ENCODE measurements at regions not wholly inside any gene's neighbourhood (a gene's known extent, or its start where the extent isn't known, plus 50 kb on each side); places are given as distances from the start of the nearest gene placed in this dataset.

DNA sequence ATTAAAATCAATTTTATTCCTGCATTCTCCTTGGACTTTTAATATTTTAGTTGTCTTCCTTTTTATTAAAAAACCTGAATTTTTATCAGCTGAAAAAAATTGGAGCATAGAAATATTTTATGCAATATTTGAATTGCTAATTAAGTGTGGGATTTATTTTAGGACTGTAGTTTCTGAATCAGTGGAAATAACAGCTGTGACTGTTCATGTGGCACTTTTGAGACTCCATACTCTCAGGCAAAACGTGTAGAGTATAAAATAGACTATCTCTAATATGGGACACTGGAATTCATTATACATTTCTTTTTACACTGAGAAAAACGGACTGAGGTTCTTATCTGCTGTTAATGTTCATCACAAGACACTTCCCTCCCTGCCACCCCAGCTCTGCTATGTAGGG lies 558.3 kb upstream of the TPK1 start:
- TF ChIP-seq POLR2A (IDR thresholded peaks at IDR 0.05; ENCODE audit: low read depth, low read length) (no peak), POLR2AphosphoS5 (IDR thresholded peaks at IDR 0.05; ENCODE audit: low read depth, low read length) (no peak), TAF1 (IDR thresholded peaks at IDR 0.05; ENCODE audit: borderline replicate concordance, low read depth, low read length) (no peak)
